Suprapubic skin (tissue), 3 donors: ENCODE measurements at regions not wholly inside any gene's neighbourhood (a gene's known extent, or its start where the extent isn't known, plus 50 kb on each side); places are given as distances from the start of the nearest gene placed in this dataset.

Source experiments
- EP300 ChIP-seq: sonication (generic); formaldehyde crosslinking; IDR thresholded peaks from one replicate; pipeline ENCODE4 v1.6.1; 2017; ENCODE audit warnings: antibody characterized with exemption
- POLR2A ChIP-seq, 2 donors: fragments of 450-650 bp; IDR thresholded peaks; one replicate each; pipeline ENCODE4 v1.6.1; 2017; ENCODE audit warnings: antibody characterized with exemption in 2 of 2, mild to moderate bottlenecking in 2 of 2, moderate library complexity in 2 of 2
- TF ChIP-seq, protein P1 (sequence below), 2 donors: fragments of 200-600 bp in 1 of 2; fragments of 450-650 bp in 1 of 2; sonication (generic) in 1 of 2; IDR thresholded peaks; one replicate each; pipeline ENCODE4 v1.5.1; 2016 to 2019; ENCODE audit warnings: antibody characterized with exemption in 2 of 2, mild to moderate bottlenecking in 1 of 2, moderate library complexity in 1 of 2

- TF ChIP-seq, protein P1, sequence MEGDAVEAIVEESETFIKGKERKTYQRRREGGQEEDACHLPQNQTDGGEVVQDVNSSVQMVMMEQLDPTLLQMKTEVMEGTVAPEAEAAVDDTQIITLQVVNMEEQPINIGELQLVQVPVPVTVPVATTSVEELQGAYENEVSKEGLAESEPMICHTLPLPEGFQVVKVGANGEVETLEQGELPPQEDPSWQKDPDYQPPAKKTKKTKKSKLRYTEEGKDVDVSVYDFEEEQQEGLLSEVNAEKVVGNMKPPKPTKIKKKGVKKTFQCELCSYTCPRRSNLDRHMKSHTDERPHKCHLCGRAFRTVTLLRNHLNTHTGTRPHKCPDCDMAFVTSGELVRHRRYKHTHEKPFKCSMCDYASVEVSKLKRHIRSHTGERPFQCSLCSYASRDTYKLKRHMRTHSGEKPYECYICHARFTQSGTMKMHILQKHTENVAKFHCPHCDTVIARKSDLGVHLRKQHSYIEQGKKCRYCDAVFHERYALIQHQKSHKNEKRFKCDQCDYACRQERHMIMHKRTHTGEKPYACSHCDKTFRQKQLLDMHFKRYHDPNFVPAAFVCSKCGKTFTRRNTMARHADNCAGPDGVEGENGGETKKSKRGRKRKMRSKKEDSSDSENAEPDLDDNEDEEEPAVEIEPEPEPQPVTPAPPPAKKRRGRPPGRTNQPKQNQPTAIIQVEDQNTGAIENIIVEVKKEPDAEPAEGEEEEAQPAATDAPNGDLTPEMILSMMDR (IDR thresholded peaks at IDR 0.05), result no peak
- TF ChIP-seq POLR2A (IDR thresholded peaks at IDR 0.05) (no peak), EP300 (no peak)
Measured at GRCh38 chr2:204031056-204031455, 94.5 kb downstream of the ICOS start.
